ENCODE measurements at regions not wholly inside any gene's neighbourhood (a gene's known extent, or its start where the extent isn't known, plus 50 kb on each side); places are given as distances from the start of the nearest gene placed in this dataset.

DNA sequence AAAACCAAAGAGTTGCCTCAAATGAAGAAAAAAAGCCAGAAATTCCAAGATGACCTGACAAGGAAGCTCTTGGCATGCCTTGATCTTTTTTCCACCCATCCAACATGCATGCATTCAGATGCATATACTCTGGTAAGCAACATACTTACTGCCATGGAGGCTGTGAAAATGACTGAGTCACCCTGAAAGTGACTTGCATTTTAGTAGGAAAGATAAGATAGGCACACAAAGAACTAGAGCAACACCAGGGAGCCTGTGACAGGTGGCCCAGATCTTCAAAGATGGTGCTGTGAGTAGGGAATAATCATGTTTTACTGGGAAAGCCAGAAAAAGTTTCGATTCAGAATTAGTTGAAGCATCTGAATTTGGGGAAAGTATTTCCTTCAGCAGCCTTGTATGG, 185.1 kb upstream of the SLCO3A1 start:
- TF ChIP-seq, protein P1, sequence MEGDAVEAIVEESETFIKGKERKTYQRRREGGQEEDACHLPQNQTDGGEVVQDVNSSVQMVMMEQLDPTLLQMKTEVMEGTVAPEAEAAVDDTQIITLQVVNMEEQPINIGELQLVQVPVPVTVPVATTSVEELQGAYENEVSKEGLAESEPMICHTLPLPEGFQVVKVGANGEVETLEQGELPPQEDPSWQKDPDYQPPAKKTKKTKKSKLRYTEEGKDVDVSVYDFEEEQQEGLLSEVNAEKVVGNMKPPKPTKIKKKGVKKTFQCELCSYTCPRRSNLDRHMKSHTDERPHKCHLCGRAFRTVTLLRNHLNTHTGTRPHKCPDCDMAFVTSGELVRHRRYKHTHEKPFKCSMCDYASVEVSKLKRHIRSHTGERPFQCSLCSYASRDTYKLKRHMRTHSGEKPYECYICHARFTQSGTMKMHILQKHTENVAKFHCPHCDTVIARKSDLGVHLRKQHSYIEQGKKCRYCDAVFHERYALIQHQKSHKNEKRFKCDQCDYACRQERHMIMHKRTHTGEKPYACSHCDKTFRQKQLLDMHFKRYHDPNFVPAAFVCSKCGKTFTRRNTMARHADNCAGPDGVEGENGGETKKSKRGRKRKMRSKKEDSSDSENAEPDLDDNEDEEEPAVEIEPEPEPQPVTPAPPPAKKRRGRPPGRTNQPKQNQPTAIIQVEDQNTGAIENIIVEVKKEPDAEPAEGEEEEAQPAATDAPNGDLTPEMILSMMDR (IDR thresholded peaks at IDR 0.05): no peak
- TF ChIP-seq POLR2A (IDR thresholded peaks at IDR 0.05): no peak
- no peaks in the 10 kb centered on the region for H3K9me3 ChIP-seq
- no peaks in the 10 kb centered on the region for H3K36me3 ChIP-seq (replicated peaks in 1 of 2; ENCODE audit: insufficient read depth in 1 of 2, low read depth in 2 of 2)
- 52 to 70% methylated on average over 1 of the region's 1 CpG for WGBS, 2 donors
- H3K27ac ChIP-seq: no peak overlapping the region
- ATAC-seq (no peak), DNase-seq (no peak)
- no peaks in the 10 kb centered on the region for H3K27me3 ChIP-seq
- H3K4me3 ChIP-seq: no peak overlapping the region
- intact Hi-C loops (cut with DNase I): no loop called here
- no peaks in the 10 kb centered on the region for H3K4me1 ChIP-seq

- ATAC-seq (no peak), DNase-seq (no peak)
- Histone ChIP-seq H3K27ac (no peak overlapping the region), H3K4me1 (no peaks in the 10 kb centered on the region), H3K4me3 (no peak overlapping the region), H3K27me3 (no peaks in the 10 kb centered on the region), H3K36me3 (replicated peaks in 1 of 2; ENCODE audit: insufficient read depth in 1 of 2, low read depth in 2 of 2) (no peaks in the 10 kb centered on the region), H3K9me3 (peaks cover 0 to 6% (median 0%) of the 10 kb centered on the region in 3 donors)
- intact Hi-C loops (cut with DNase I): no loop called here
- WGBS, 2 donors: 51 to 63% methylated on average over 2 of the region's 2 CpGs
- TF ChIP-seq, protein P1 (IDR thresholded peaks at IDR 0.05): no peak
- no peak for TF ChIP-seq POLR2A (IDR thresholded peaks at IDR 0.05)
These were observed 183.4 kb upstream of the SLCO3A1 start for GRCh38 chr15:91670108-91670507.

GRCh38 chr15:91678003-91678402, 175.5 kb upstream of the SLCO3A1 start:
- WGBS, 2 donors: 52 to 53% methylated on average over 2 of the region's 2 CpGs
- peaks cover 0 to 6% (median 0%) of the 10 kb centered on the region in 3 donors for H3K9me3 ChIP-seq
- intact Hi-C loops (cut with DNase I): no loop called here

DNA sequence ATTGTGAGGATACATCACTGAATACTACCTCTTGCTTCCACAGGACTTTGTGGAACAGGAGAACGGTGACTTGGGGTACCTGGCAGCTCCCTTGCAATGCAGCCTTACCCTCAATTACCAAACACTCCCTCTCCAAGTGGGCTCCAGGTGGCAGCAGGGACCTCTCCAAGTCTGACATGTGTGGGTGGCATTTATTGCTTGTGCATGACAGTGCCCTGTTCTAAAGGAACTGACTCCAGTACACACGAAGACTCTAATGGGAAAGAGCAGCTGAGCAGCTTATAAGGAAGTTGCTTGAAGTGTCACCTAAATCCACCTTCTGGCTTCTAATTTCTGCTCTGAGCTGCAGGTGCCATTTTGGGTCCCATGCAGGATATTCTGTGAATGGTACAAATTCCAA, 174.1 kb upstream of the SLCO3A1 start:
- WGBS, 2 donors: 33 to 50% methylated on average over 2 of the region's 2 CpGs
- Histone ChIP-seq H3K9me3 (peaks cover 0 to 6% (median 0%) of the 10 kb centered on the region in 3 donors), H3K36me3 (replicated peaks in 1 of 2; ENCODE audit: insufficient read depth in 1 of 2, low read depth in 2 of 2) (no peaks in the 10 kb centered on the region), H3K4me3 (no peak overlapping the region), H3K27ac (no peak overlapping the region), H3K4me1 (no peaks in the 10 kb centered on the region), H3K27me3 (no peaks in the 10 kb centered on the region)
- intact Hi-C loops (cut with DNase I): no loop called here
- DNase-seq: no peak
- ATAC-seq: no peak
- TF ChIP-seq, protein P1 (IDR thresholded peaks at IDR 0.05): no peak

More at GRCh38 chr15:91678003-91678402, 175.5 kb upstream of the SLCO3A1 start:
- H3K4me1 ChIP-seq: no peaks in the 10 kb centered on the region
- no peak for ATAC-seq
- no peaks in the 10 kb centered on the region for H3K27me3 ChIP-seq
- H3K36me3 ChIP-seq (replicated peaks in 1 of 2; ENCODE audit: insufficient read depth in 1 of 2, low read depth in 2 of 2): no peaks in the 10 kb centered on the region
- no peak overlapping the region for H3K27ac ChIP-seq
- H3K4me3 ChIP-seq: no peak overlapping the region
- DNase-seq: no peak
- TF ChIP-seq, protein P1 (IDR thresholded peaks at IDR 0.05): no peak
- TF ChIP-seq POLR2A (IDR thresholded peaks at IDR 0.05): no peak

DNA sequence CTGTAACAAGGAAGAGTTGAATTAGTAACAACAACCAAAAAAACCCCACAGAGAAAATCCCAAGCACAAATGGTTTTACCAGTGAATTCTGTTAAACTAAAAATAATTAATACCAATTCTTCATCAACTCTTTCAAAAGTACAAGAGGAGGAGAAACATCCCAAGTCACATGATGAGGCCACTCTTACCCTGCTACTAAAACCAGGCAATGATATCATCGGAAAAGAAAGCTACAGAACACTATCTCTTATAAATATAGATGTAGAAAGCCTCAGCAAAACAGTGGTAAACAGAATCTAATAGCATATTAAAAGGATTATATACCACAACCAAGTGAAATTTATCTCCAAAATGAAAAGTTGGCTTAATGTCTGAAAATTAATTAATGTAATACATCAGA, 168.1 kb upstream of the SLCO3A1 start:
- DNase-seq (no peak), ATAC-seq (no peak)
- TF ChIP-seq POLR2A (IDR thresholded peaks at IDR 0.05): no peak
- TF ChIP-seq, protein P1 (IDR thresholded peaks at IDR 0.05): no peak
- intact Hi-C loops (cut with DNase I): no loop called here
- Histone ChIP-seq H3K27me3 (no peaks in the 10 kb centered on the region), H3K36me3 (replicated peaks in 1 of 2; ENCODE audit: insufficient read depth in 1 of 2, low read depth in 2 of 2) (no peaks in the 10 kb centered on the region), H3K4me1 (no peaks in the 10 kb centered on the region), H3K27ac (no peak overlapping the region), H3K9me3 (no peaks in the 10 kb centered on the region), H3K4me3 (no peak overlapping the region)
- 56 to 64% methylated on average over 1 of the region's 1 CpG for WGBS, 2 donors

All from body of pancreas (tissue), 4 donors.